ENCODE measurements at regions not wholly inside any gene's neighbourhood (a gene's known extent, or its start where the extent isn't known, plus 50 kb on each side); places are given as distances from the start of the nearest gene placed in this dataset.

GRCh38 chr16:54424043-54424451, 137.5 kb upstream of the IRX3 start:
- ChIA-PET CTCF (no interaction called here), POLR2A (no interaction called here)
- H3K9me3 Mint-ChIP-seq: no peaks in the 10 kb centered on the region
- DNase-seq: no peak
- intact Hi-C loops (cut with DNase I, micrococcal nuclease): no loop called here
- no peak overlapping the region for H3K27ac Mint-ChIP-seq
- H3K4me3 ChIP-seq (ENCODE audit: low read length): no peak overlapping the region
- TF ChIP-seq, protein P1, sequence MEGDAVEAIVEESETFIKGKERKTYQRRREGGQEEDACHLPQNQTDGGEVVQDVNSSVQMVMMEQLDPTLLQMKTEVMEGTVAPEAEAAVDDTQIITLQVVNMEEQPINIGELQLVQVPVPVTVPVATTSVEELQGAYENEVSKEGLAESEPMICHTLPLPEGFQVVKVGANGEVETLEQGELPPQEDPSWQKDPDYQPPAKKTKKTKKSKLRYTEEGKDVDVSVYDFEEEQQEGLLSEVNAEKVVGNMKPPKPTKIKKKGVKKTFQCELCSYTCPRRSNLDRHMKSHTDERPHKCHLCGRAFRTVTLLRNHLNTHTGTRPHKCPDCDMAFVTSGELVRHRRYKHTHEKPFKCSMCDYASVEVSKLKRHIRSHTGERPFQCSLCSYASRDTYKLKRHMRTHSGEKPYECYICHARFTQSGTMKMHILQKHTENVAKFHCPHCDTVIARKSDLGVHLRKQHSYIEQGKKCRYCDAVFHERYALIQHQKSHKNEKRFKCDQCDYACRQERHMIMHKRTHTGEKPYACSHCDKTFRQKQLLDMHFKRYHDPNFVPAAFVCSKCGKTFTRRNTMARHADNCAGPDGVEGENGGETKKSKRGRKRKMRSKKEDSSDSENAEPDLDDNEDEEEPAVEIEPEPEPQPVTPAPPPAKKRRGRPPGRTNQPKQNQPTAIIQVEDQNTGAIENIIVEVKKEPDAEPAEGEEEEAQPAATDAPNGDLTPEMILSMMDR (IDR thresholded peaks at IDR 0.05): no peak
- no peaks in the 10 kb centered on the region for H3K4me1 Mint-ChIP-seq (ENCODE audit: low read depth)
- no peak overlapping the region for H3K27ac ChIP-seq (ENCODE audit: low read depth in 1 of 2, low read length in 2 of 2)
- no peaks in the 10 kb centered on the region for H3K9me3 ChIP-seq (ENCODE audit: control insufficient read depth in 1 of 2, insufficient read depth in 1 of 2, low read length in 2 of 2)
- no peak for ATAC-seq (ENCODE audit: poor library complexity)
- no peak overlapping the region for H3K4me3 Mint-ChIP-seq
- H3K4me1 ChIP-seq (ENCODE audit: insufficient read depth, low read length): no peaks in the 10 kb centered on the region
- H3K36me3 ChIP-seq (ENCODE audit: insufficient read depth, low read length): no peaks in the 10 kb centered on the region
- H3K27me3 ChIP-seq (ENCODE audit: control insufficient read depth in 1 of 2, insufficient read depth in 2 of 2, low read length in 2 of 2): peaks cover 0 to 3% of the 10 kb centered on the region in 2 experiments
- H3K27me3 Mint-ChIP-seq: peaks cover 37% of the 10 kb centered on the region
- no peaks in the 10 kb centered on the region for H3K36me3 Mint-ChIP-seq (ENCODE audit: low read depth)

GRCh38 chr16:54422569-54422978, 136.0 kb upstream of the IRX3 start:
- H3K27ac Mint-ChIP-seq: no peak overlapping the region
- no peaks in the 10 kb centered on the region for H3K4me1 Mint-ChIP-seq (ENCODE audit: low read depth)
- DNase-seq (no peak), ATAC-seq (ENCODE audit: poor library complexity) (no peak)
- Histone ChIP-seq H3K36me3 (ENCODE audit: insufficient read depth, low read length) (no peaks in the 10 kb centered on the region), H3K4me3 (ENCODE audit: low read length) (no peak overlapping the region), H3K27me3 (ENCODE audit: control insufficient read depth in 1 of 2, insufficient read depth in 2 of 2, low read length in 2 of 2) (no peaks in the 10 kb centered on the region), H3K4me1 (ENCODE audit: insufficient read depth, low read length) (no peaks in the 10 kb centered on the region), H3K9me3 (ENCODE audit: control insufficient read depth in 1 of 2, insufficient read depth in 1 of 2, low read length in 2 of 2) (no peaks in the 10 kb centered on the region), H3K27ac (ENCODE audit: low read depth in 1 of 2, low read length in 2 of 2) (no peak overlapping the region)
- no peaks in the 10 kb centered on the region for H3K9me3 Mint-ChIP-seq
- H3K4me3 Mint-ChIP-seq: no peak overlapping the region
- POLR2A ChIA-PET: no interaction called here
- CTCF ChIA-PET: interaction anchor here (0.9 kb wide), 1 partner anchor 10 kb away, joined by 3 read pairs; no protein-coding TSS in a partner anchor
- intact Hi-C loops (cut with DNase I, micrococcal nuclease): no loop called here
- peaks cover 25% of the 10 kb centered on the region for H3K27me3 Mint-ChIP-seq
- TF ChIP-seq, protein P1 (IDR thresholded peaks at IDR 0.05): no peak
- H3K36me3 Mint-ChIP-seq (ENCODE audit: low read depth): no peaks in the 10 kb centered on the region

DNA sequence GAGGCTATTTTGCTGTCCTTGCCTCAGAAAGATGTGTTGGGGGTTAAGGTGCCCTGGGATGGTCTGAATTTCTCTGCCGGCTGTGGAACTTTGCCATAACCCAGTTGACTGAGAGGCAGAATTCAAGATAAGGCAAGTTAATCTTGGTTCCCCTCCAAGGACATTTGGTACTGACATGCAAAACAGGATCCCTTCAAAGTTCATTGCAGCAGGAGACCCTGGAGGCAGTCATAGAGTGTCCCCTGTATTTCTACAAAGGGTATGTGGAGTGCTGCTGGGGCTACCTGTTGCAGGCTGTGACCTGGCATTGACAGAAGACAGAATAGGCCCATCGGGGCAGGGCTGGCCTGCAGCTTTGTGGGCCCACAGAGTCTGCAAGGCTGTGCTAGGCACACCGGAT, 135.6 kb upstream of the IRX3 start:
- Histone ChIP-seq H3K27me3 (ENCODE audit: control insufficient read depth in 1 of 2, insufficient read depth in 2 of 2, low read length in 2 of 2) (no peaks in the 10 kb centered on the region), H3K27ac (ENCODE audit: low read depth in 1 of 2, low read length in 2 of 2) (no peak overlapping the region), H3K36me3 (ENCODE audit: insufficient read depth, low read length) (no peaks in the 10 kb centered on the region), H3K4me3 (ENCODE audit: low read length) (no peak overlapping the region), H3K4me1 (ENCODE audit: insufficient read depth, low read length) (no peaks in the 10 kb centered on the region), H3K9me3 (ENCODE audit: control insufficient read depth in 1 of 2, insufficient read depth in 1 of 2, low read length in 2 of 2) (no peaks in the 10 kb centered on the region)
- POLR2A ChIA-PET: no interaction called here
- H3K27ac Mint-ChIP-seq: no peak overlapping the region
- DNase-seq: no peak
- H3K9me3 Mint-ChIP-seq: no peaks in the 10 kb centered on the region
- ATAC-seq (ENCODE audit: poor library complexity): no peak
- intact Hi-C loops (cut with DNase I, micrococcal nuclease): no loop called here
- CTCF ChIA-PET: interaction anchor here (0.9 kb wide), 1 partner anchor 9 kb away, joined by 3 read pairs; no protein-coding TSS in a partner anchor
- H3K27me3 Mint-ChIP-seq: peaks cover 21% of the 10 kb centered on the region
- H3K4me3 Mint-ChIP-seq: no peak overlapping the region
- TF ChIP-seq, protein P1 (IDR thresholded peaks at IDR 0.05): no peak
- no peaks in the 10 kb centered on the region for H3K36me3 Mint-ChIP-seq (ENCODE audit: low read depth)
- no peaks in the 10 kb centered on the region for H3K4me1 Mint-ChIP-seq (ENCODE audit: low read depth)

All from CD4-positive, alpha-beta T cell (primary cell).